Neural progenitor cell (in vitro differentiated cells): ENCODE measurements at regions not wholly inside any gene's neighbourhood (a gene's known extent, or its start where the extent isn't known, plus 50 kb on each side); places are given as distances from the start of the nearest gene placed in this dataset.

ENCODE experiments used
- DNase-seq: peaks from one replicate; pipeline ENCODE4 v3.0.0-alpha.2; 2016; ENCODE audit warnings: low spot score
- H2AFZ ChIP-seq: fragments of 200-600 bp; sonication (generic); replicated peaks from 2 replicates; pipeline ENCODE4 v1.6.1; 2016; ENCODE audit warnings: antibody characterized with exemption
- H3F3A ChIP-seq: fragments of 200-600 bp; sonication (generic); 2 replicates; pipeline ENCODE4 v1.6.1; 2016; ENCODE audit warnings: antibody characterized with exemption, low read depth
- H3K27ac ChIP-seq: fragments of 200-600 bp; sonication (generic); 2 replicates; pipeline ENCODE4 v1.5.1; 2016; ENCODE audit warnings: mild to moderate bottlenecking
- H3K27me3 ChIP-seq: fragments of 200-600 bp; sonication (generic); 2 replicates; pipeline ENCODE4 v1.6.1; 2016; ENCODE audit warnings: mild to moderate bottlenecking, moderate library complexity
- H3K36me3 ChIP-seq: fragments of 200-600 bp; sonication (generic); 2 replicates; pipeline ENCODE4 v1.5.1; 2016
- H3K4me1 ChIP-seq: fragments of 200-600 bp; sonication (generic); 2 replicates; pipeline ENCODE4 v1.6.1; 2016; ENCODE audit warnings: mixed run types
- H3K4me2 ChIP-seq: fragments of 200-600 bp; sonication (generic); 2 replicates; pipeline ENCODE4 v1.6.1; 2016
- H3K4me3 ChIP-seq: fragments of 200-600 bp; sonication (generic); 2 replicates; pipeline ENCODE4 v1.5.1; 2016
- H3K79me2 ChIP-seq: fragments of 200-600 bp; sonication (generic); 2 replicates; pipeline ENCODE4 v1.6.1; 2016; ENCODE audit warnings: low read depth
- H3K9ac ChIP-seq: fragments of 200-600 bp; sonication (generic); 2 replicates; pipeline ENCODE4 v1.6.1; 2016
- H3K9me3 ChIP-seq: fragments of 200-600 bp; sonication (generic); 2 replicates; pipeline ENCODE4 v1.5.1; 2016; ENCODE audit warnings: low read depth
- H4K20me1 ChIP-seq: fragments of 200-600 bp; sonication (generic); 2 replicates; pipeline ENCODE4 v1.6.1; 2016; ENCODE audit warnings: low read depth
- H3K27ac Mint-ChIP-seq: 3 replicates; pipeline ENCODE4 v1.8.0; 2021; ENCODE audit warnings: mixed read lengths
- H3K27me3 Mint-ChIP-seq: 2 replicates; pipeline ENCODE4 v1.8.0; 2022; ENCODE audit warnings: low read depth, mild to moderate bottlenecking, inconsistent platforms, moderate library complexity, mixed read lengths; ENCODE audit not compliant: insufficient read depth
- H3K36me3 Mint-ChIP-seq: 3 replicates; pipeline ENCODE4 v1.8.0; 2021; ENCODE audit warnings: mixed read lengths
- H3K4me1 Mint-ChIP-seq: 3 replicates; pipeline ENCODE4 v1.8.0; 2021; ENCODE audit warnings: mixed read lengths
- H3K4me3 Mint-ChIP-seq: 3 replicates; pipeline ENCODE4 v1.8.0; 2021; ENCODE audit warnings: mild to moderate bottlenecking, moderate library complexity, mixed read lengths
- H3K9me3 Mint-ChIP-seq: 3 replicates; pipeline ENCODE4 v1.8.0; 2020; ENCODE audit warnings: mixed read lengths
- EZH2 ChIP-seq: fragments of 200-600 bp; sonication (generic); IDR thresholded peaks from 2 replicates; pipeline ENCODE4 v1.6.1; 2017; ENCODE audit warnings: antibody characterized with exemption, mild to moderate bottlenecking, moderate library complexity
- EZH2phosphoT487 ChIP-seq: fragments of 200-600 bp; sonication (generic); IDR thresholded peaks from 2 replicates; pipeline ENCODE4 v1.6.1; 2017; ENCODE audit warnings: antibody characterized with exemption
- TF ChIP-seq, protein P1 (sequence below): fragments of 200-600 bp; sonication (generic); IDR thresholded peaks from 2 replicates; pipeline ENCODE4 v1.5.1; 2017; ENCODE audit warnings: antibody characterized with exemption, mild to moderate bottlenecking

GRCh38 chr18:53586923-53587322 is 637.5 kb downstream of the MBD2 start:
- H4K20me1 ChIP-seq, result no peaks in the 10 kb centered on the region
- no peaks in the 10 kb centered on the region for H3K9me3 ChIP-seq
- TF ChIP-seq, protein P1, sequence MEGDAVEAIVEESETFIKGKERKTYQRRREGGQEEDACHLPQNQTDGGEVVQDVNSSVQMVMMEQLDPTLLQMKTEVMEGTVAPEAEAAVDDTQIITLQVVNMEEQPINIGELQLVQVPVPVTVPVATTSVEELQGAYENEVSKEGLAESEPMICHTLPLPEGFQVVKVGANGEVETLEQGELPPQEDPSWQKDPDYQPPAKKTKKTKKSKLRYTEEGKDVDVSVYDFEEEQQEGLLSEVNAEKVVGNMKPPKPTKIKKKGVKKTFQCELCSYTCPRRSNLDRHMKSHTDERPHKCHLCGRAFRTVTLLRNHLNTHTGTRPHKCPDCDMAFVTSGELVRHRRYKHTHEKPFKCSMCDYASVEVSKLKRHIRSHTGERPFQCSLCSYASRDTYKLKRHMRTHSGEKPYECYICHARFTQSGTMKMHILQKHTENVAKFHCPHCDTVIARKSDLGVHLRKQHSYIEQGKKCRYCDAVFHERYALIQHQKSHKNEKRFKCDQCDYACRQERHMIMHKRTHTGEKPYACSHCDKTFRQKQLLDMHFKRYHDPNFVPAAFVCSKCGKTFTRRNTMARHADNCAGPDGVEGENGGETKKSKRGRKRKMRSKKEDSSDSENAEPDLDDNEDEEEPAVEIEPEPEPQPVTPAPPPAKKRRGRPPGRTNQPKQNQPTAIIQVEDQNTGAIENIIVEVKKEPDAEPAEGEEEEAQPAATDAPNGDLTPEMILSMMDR, result no peak
- TF ChIP-seq EZH2, result no peak
- no peak for TF ChIP-seq EZH2phosphoT487
- no peaks in the 10 kb centered on the region for H3K4me1 ChIP-seq
- Mint-ChIP-seq H3K4me1 (no peaks in the 10 kb centered on the region), H3K27me3 (no peaks in the 10 kb centered on the region), H3K4me3 (no peak overlapping the region), H3K27ac (no peak overlapping the region), H3K9me3 (peaks cover 2% of the 10 kb centered on the region), H3K36me3 (no peaks in the 10 kb centered on the region)
- no peaks in the 10 kb centered on the region for H3K27me3 ChIP-seq
- peak overlapping the region; percentile 22 for H2AFZ ChIP-seq
- no peak overlapping the region for H3K4me2 ChIP-seq
- H3F3A ChIP-seq, result no peaks in the 10 kb centered on the region
- no peak for DNase-seq
- no peaks in the 10 kb centered on the region for H3K79me2 ChIP-seq
- no peak overlapping the region for H3K9ac ChIP-seq
- no peak overlapping the region for H3K4me3 ChIP-seq
- H3K36me3 ChIP-seq, result no peaks in the 10 kb centered on the region
- H3K27ac ChIP-seq, result no peak overlapping the region
